GM12878 (cell line): ENCODE measurements at regions not wholly inside any gene's neighbourhood (a gene's known extent, or its start where the extent isn't known, plus 50 kb on each side); places are given as distances from the start of the nearest gene placed in this dataset.

Source experiments
- ATAC-seq: fragments of 200-7000 bp; cut with Tn5 transposase; 3 replicates; pipeline ENCODE4 v1.9.1; 2020; ENCODE audit warnings: mild to moderate bottlenecking, moderate library complexity
- BruUV-seq: library from RNA; stranded (reverse); fragments of 400-500 nt; replicated peaks from 2 replicates; lab custom pipeline; 2021; lab: Mats Ljungman, UMichigan
- CTCF ChIA-PET: fragments of 300-600 bp; sonication (Branson Sonifier 250); formaldehyde crosslinking; extraction: SDS; loops from one replicate; lab custom pipeline; 2021; ENCODE audit warnings: inconsistent platforms; lab: Yijun Ruan, JAX
- POLR2A ChIA-PET: fragments of 350-600 bp; formaldehyde crosslinking; extraction: SDS; loops from one replicate; lab custom pipeline; 2021; ENCODE audit warnings: inconsistent platforms; lab: Charles Lee
- RAD21 ChIA-PET: fragments of 300-600 bp; sonication (Branson Sonifier 250); formaldehyde crosslinking; loops from one replicate; lab custom pipeline; 2023; ENCODE audit warnings: antibody characterized with exemption; ENCODE audit not compliant: unreplicated experiment; lab: Charles Lee
- SMC1A ChIA-PET: fragments of 300-600 bp; sonication (Branson Sonifier 250); formaldehyde crosslinking; loops from one replicate; lab custom pipeline; 2023; ENCODE audit not compliant: unreplicated experiment, uncharacterized antibody; lab: Charles Lee
- DNase-seq: peaks from one replicate; pipeline ENCODE4 v3.0.0-alpha.2; 2011; ENCODE audit warnings: low read depth, low spot score
- FAIRE-seq: peaks from 3 replicates; lab custom pipeline; 2011; peaks lifted over from hg19 to GRCh38; lab: Jason Lieb, UNC
- H2AFZ ChIP-seq: 2 replicates; pipeline ENCODE4 v1.6.0; 2011; ENCODE audit warnings: low read depth, low read length, control low read depth; ENCODE audit not compliant: control insufficient read depth
- H3K27ac ChIP-seq: 2 replicates; pipeline ENCODE4 v1.5.1; 2011; ENCODE audit warnings: control low read depth; ENCODE audit not compliant: control insufficient read depth, insufficient read depth
- H3K27me3 ChIP-seq, 2 experiments: replicated peaks in 1 of 2; 2 replicates each; pipeline versions ENCODE4 v1.6.0 to v1.6.1; 2011; ENCODE audit warnings: low read length in 1 of 2; ENCODE audit not compliant: control insufficient read depth in 2 of 2, insufficient read depth in 2 of 2
- H3K36me3 ChIP-seq, 2 experiments: 2 replicates each; pipeline ENCODE4 v1.5.1; 2011; ENCODE audit warnings: low read length in 1 of 2; ENCODE audit not compliant: control insufficient read depth in 2 of 2, insufficient read depth in 2 of 2
- H3K4me1 ChIP-seq: 2 replicates; pipeline ENCODE4 v1.6.1; 2011; ENCODE audit warnings: mild to moderate bottlenecking, low read length, moderate library complexity, mixed read lengths; ENCODE audit not compliant: control insufficient read depth, insufficient read depth
- H3K4me2 ChIP-seq: 2 replicates; pipeline ENCODE4 v1.6.0; 2011; ENCODE audit warnings: control low read depth; ENCODE audit not compliant: control insufficient read depth, insufficient read depth
- H3K4me3 ChIP-seq: fragments of 200-600 bp; sonication (generic); 2 replicates; pipeline ENCODE4 v1.5.1; 2016
- H3K79me2 ChIP-seq: 2 replicates; pipeline ENCODE4 v1.6.0; 2011; ENCODE audit warnings: low read length; ENCODE audit not compliant: control insufficient read depth, insufficient read depth
- H3K9ac ChIP-seq: 2 replicates; pipeline ENCODE4 v1.8.0; 2011; ENCODE audit warnings: low read length, control low read depth, mixed read lengths; ENCODE audit not compliant: control insufficient read depth, insufficient read depth
- H3K9me3 ChIP-seq: replicated peaks from 3 replicates; pipeline ENCODE4 v1.5.1; 2011; ENCODE audit warnings: mild to moderate bottlenecking, low read length; ENCODE audit not compliant: control insufficient read depth, insufficient read depth
- H4K20me1 ChIP-seq: 2 replicates; pipeline ENCODE4 v1.6.0; 2011; ENCODE audit not compliant: control insufficient read depth, insufficient read depth
- ASH2L ChIP-seq: fragments of 300-600, 200-600 bp; sonication (generic); IDR thresholded peaks from 2 replicates; pipeline ENCODE4 v1.6.1; 2017; ENCODE audit warnings: low read depth, mild to moderate bottlenecking, borderline replicate concordance
- BCL11A ChIP-seq: IDR thresholded peaks from 2 replicates; pipeline ENCODE4 v1.6.1; 2011; ENCODE audit warnings: low read depth, low read length
- BCLAF1 ChIP-seq: fragments of 450-650 bp; IDR thresholded peaks from 2 replicates; pipeline ENCODE4 v1.6.1; 2017; ENCODE audit warnings: antibody characterized with exemption, mild to moderate bottlenecking, moderate library complexity
- CBFB ChIP-seq: IDR thresholded peaks from 2 replicates; pipeline ENCODE4 v1.6.1; 2016; ENCODE audit warnings: antibody characterized with exemption, low read depth
- E2F8 ChIP-seq: fragments of 450-650 bp; IDR thresholded peaks from 2 replicates; pipeline ENCODE4 v1.6.1; 2018; ENCODE audit warnings: mild to moderate bottlenecking, low read depth, moderate library complexity; ENCODE audit not compliant: partially characterized antibody
- GATAD2B ChIP-seq: fragments of 450-650 bp; conservative IDR thresholded peaks from 2 replicates; pipeline ENCODE4 v1.6.1; 2017; ENCODE audit warnings: low read depth, mild to moderate bottlenecking, moderate library complexity
- HCFC1 ChIP-seq: fragments of 150-350 bp; IDR thresholded peaks from 2 replicates; pipeline ENCODE4 v1.6.1; 2014; ENCODE audit warnings: low read length
- KAT2A ChIP-seq: conservative IDR thresholded peaks from 2 replicates; pipeline ENCODE4 v1.6.1; 2011; ENCODE audit warnings: low read depth, low read length; ENCODE audit not compliant: control insufficient read depth
- PAX5 ChIP-seq: IDR thresholded peaks from 2 replicates; pipeline ENCODE4 v1.6.1; 2011; ENCODE audit warnings: low read depth, low read length, borderline replicate concordance
- PKNOX1 ChIP-seq: fragments of 450-650 bp; IDR thresholded peaks from 2 replicates; pipeline ENCODE4 v1.6.1; 2016; ENCODE audit warnings: mild to moderate bottlenecking
- POLR2A ChIP-seq: IDR thresholded peaks from 2 replicates; pipeline ENCODE4 v1.6.1; 2011; ENCODE audit warnings: low read depth, mild to moderate bottlenecking, low read length
- SKIL ChIP-seq: fragments of 450-650 bp; IDR thresholded peaks from 2 replicates; pipeline ENCODE4 v1.6.1; 2017; ENCODE audit warnings: mild to moderate bottlenecking, low read depth, inconsistent platforms; ENCODE audit not compliant: poor library complexity, severe bottlenecking
- TAF1 ChIP-seq: IDR thresholded peaks from 2 replicates; pipeline ENCODE4 v1.6.1; 2011; ENCODE audit warnings: mild to moderate bottlenecking, low read depth, low read length, borderline replicate concordance
- WRNIP1 ChIP-seq: IDR thresholded peaks from 2 replicates; pipeline ENCODE4 v1.6.1; 2011; ENCODE audit warnings: low read depth, low read length, improper control_type of control experiment, borderline replicate concordance
- YBX1 ChIP-seq: fragments of 450-650 bp; IDR thresholded peaks from 2 replicates; pipeline ENCODE4 v1.6.1; 2016; ENCODE audit warnings: antibody characterized with exemption
- WGBS: methylation state at CpG from one replicate; pipeline ENCODE4 v1.1.6; 2016; ENCODE audit warnings: low lambda C conversion rate; ENCODE audit not compliant: insufficient replicate concordance, insufficient coverage; ENCODE audit errors: missing lambda C conversion rate; 5-methylcytosine and 5-hydroxymethylcytosine counted together
- in situ Hi-C: fragments of 300-500 bp; cut with MboI; formaldehyde crosslinking; loops from 9 replicates; pipeline ENCODE4 v1.14.3; 2018; ENCODE audit warnings: mixed read lengths
- intact Hi-C: fragments of 100-400 bp; cut with micrococcal nuclease; formaldehyde crosslinking; loops from one replicate; pipeline ENCODE4 v1.14.2; 2022; ENCODE audit not compliant: unreplicated experiment

GRCh38 chr9:91144769-91145168 is 216.9 kb downstream of the AUH start:
- WGBS, result 82% methylated on average over 3 of the region's 3 CpGs
- no peak overlapping the region for H3K27ac ChIP-seq
- no TSS peak for BruUV-seq
- H3K27me3 ChIP-seq, result peaks cover 0 to 3% of the 10 kb centered on the region in 2 experiments; a peak in 1 of 4 replicates
- SMC1A ChIA-PET, result interaction anchor here (0.6 kb wide), 1 partner anchor 44 kb away, joined by 3 read pairs; no protein-coding TSS in a partner anchor
- FAIRE-seq (no peak), DNase-seq (no peak), ATAC-seq (no peak)
- CTCF ChIA-PET, result interaction anchor here (0.9 kb wide), 1 partner anchor 13 kb away, joined by 3 read pairs; no protein-coding TSS in a partner anchor
- no peaks in the 10 kb centered on the region for H3K36me3 ChIP-seq
- H3K79me2 ChIP-seq, result no peaks in the 10 kb centered on the region
- in situ Hi-C loops, result no loop called here
- peaks cover 2% of the 10 kb centered on the region; the same call in 2 of the 3 replicates for H3K9me3 ChIP-seq
- RAD21 ChIA-PET, result no interaction called here
- peaks cover 21% of the 10 kb centered on the region for H3K4me1 ChIP-seq
- no peak overlapping the region for H3K9ac ChIP-seq
- H3K4me3 ChIP-seq, result no peak overlapping the region
- intact Hi-C loops, result loop anchor here (5.0 kb wide), 1 partner anchor 222 kb away; no protein-coding TSS in a partner anchor
- no peak overlapping the region for H3K4me2 ChIP-seq
- H2AFZ ChIP-seq, result no peak overlapping the region
- H4K20me1 ChIP-seq, result no peaks in the 10 kb centered on the region
- POLR2A ChIA-PET, result no interaction called here
- TF ChIP-seq TAF1, result no peak
- no peak for TF ChIP-seq PAX5
- no peak for TF ChIP-seq KAT2A
- TF ChIP-seq BCLAF1, result no peak
- no peak for TF ChIP-seq POLR2A
- TF ChIP-seq YBX1, result no peak
- TF ChIP-seq HCFC1, result no peak
- no peak for TF ChIP-seq ASH2L
- no peak for TF ChIP-seq E2F8
- no peak for TF ChIP-seq SKIL
- TF ChIP-seq CBFB, result no peak
- TF ChIP-seq BCL11A, result no peak
- TF ChIP-seq WRNIP1, result no peak
- TF ChIP-seq GATAD2B, result no peak
- TF ChIP-seq PKNOX1, result no peak
